ENCODE measurements at regions not wholly inside any gene's neighbourhood (a gene's known extent, or its start where the extent isn't known, plus 50 kb on each side); places are given as distances from the start of the nearest gene placed in this dataset.
"Not testable (repeated sequence)": the region's sequence is repeated elsewhere in the genome, so short reads cannot be mapped to it uniquely, and the experiment has no call there.

DNA sequence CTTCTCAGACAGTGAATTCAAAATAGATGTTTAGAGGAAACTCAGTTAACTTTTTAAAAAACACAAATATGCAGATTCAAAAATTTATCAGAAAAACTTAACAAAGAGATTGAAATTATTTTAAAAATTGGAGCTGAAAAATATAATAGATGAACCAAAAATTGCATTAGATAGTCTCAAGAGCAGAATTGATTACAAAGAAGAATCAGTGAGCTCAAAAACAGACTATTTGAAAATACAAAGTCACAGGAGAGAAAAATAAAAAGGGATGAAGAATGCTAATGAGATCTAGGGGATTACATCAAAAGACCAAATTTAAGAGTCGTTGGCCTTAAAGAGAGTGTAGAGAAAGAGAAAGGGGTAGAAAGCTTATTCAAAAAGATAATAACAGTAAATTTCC, 700.5 kb downstream of the COL12A1 start:
- no peaks in the 10 kb centered on the region for H3K27me3 ChIP-seq (ENCODE audit: low read depth)
- ATAC-seq, result no peak
- TF ChIP-seq, protein P1, sequence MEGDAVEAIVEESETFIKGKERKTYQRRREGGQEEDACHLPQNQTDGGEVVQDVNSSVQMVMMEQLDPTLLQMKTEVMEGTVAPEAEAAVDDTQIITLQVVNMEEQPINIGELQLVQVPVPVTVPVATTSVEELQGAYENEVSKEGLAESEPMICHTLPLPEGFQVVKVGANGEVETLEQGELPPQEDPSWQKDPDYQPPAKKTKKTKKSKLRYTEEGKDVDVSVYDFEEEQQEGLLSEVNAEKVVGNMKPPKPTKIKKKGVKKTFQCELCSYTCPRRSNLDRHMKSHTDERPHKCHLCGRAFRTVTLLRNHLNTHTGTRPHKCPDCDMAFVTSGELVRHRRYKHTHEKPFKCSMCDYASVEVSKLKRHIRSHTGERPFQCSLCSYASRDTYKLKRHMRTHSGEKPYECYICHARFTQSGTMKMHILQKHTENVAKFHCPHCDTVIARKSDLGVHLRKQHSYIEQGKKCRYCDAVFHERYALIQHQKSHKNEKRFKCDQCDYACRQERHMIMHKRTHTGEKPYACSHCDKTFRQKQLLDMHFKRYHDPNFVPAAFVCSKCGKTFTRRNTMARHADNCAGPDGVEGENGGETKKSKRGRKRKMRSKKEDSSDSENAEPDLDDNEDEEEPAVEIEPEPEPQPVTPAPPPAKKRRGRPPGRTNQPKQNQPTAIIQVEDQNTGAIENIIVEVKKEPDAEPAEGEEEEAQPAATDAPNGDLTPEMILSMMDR (IDR thresholded peaks at IDR 0.05), result no peak
- no peaks in the 10 kb centered on the region for H3K4me1 ChIP-seq
- DNase-seq, result no peak
- H3K36me3 ChIP-seq, result no peaks in the 10 kb centered on the region
- no peak overlapping the region for H3K4me3 ChIP-seq
- peaks cover 22% of the 10 kb centered on the region for H3K9me3 ChIP-seq
- intact Hi-C loops (cut with DNase I), result no loop called here
- H3K27ac ChIP-seq, result no peak overlapping the region

DNA sequence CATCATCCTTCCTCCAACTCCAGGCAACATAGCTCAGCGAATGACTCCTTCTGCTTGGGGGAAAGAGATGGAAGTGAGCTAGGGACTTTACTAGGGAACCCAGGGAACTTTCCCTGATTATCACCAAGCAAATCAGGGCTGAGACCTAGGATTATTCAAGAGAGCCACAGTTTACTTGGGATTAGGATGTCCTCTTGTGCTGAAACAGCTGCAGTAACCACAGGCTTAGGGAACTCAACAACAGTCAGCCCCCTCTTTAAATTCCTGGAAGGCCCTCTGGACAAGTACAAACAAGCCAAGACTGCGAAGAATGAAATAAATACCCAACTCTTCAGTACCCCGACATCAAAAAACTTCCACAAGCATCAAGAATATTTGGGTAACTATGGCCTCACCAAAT, 700.9 kb downstream of the COL12A1 start:
- ATAC-seq (no peak), DNase-seq (no peak)
- Histone ChIP-seq H3K9me3 (peaks cover 22% of the 10 kb centered on the region), H3K27ac (no peak overlapping the region), H3K4me1 (no peaks in the 10 kb centered on the region), H3K4me3 (no peak overlapping the region), H3K27me3 (ENCODE audit: low read depth) (no peaks in the 10 kb centered on the region), H3K36me3 (no peaks in the 10 kb centered on the region)
- TF ChIP-seq, protein P1 (IDR thresholded peaks at IDR 0.05), result no peak
- intact Hi-C loops (cut with DNase I), result no loop called here

DNA sequence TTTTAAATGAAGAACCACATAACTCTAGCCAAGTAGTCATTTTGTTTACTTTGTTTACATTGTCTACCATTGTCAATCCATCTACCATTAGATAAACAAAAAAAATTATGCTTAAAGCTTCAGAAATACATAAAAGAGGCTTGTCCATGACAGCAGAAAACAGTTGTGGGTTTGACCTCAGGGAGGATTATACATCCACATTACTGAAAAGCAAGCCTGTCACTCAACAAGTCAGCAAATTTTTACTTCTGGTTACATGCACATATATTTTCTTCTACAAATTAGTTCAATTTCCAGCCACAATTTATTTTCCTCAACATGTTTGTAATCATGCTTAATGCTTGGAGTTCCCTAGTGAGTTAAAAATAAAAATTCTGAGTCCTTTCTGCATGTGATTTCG, 713.3 kb downstream of the COL12A1 start:
- Histone ChIP-seq H3K4me1 (no peaks in the 10 kb centered on the region), H3K9me3 (no peaks in the 10 kb centered on the region), H3K27ac (no peak overlapping the region), H3K4me3 (no peak overlapping the region), H3K36me3 (no peaks in the 10 kb centered on the region), H3K27me3 (ENCODE audit: low read depth) (no peaks in the 10 kb centered on the region)
- TF ChIP-seq, protein P1 (IDR thresholded peaks at IDR 0.05), result no peak
- ATAC-seq (no peak), DNase-seq (no peak)
- intact Hi-C loops (cut with DNase I), result no loop called here

DNA sequence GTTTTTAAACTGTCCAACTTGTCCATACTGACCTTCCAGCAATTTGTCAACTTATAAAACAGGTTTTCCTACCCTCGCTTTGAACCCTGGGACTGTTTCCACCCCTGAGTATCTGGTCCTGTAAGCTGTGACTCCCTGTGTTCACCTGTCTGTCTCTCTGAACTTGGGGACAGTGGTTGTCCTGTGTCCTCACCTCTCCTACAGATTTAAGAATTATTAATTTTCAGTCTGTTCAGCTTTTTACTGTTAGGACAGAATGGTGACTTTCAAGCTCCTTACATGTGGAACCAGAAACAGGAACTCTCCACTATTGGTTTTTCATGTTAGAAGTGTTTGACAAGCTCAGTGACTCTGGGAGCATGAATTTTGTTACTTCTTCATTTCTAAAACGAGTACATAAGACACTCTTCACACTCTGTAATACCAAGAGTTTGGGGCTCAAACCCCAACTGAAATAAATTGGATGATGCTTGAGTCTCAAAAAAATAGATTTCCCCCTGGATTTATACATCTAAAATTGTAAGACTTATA, 713.9 kb downstream of the COL12A1 start:
- Histone ChIP-seq H3K27me3 (ENCODE audit: low read depth) (no peaks in the 10 kb centered on the region), H3K27ac (no peak overlapping the region), H3K4me3 (no peak overlapping the region), H3K9me3 (no peaks in the 10 kb centered on the region), H3K4me1 (no peaks in the 10 kb centered on the region), H3K36me3 (no peaks in the 10 kb centered on the region)
- ATAC-seq, result no peak
- intact Hi-C loops (cut with DNase I), result no loop called here
- no peak for DNase-seq
- TF ChIP-seq, protein P1 (IDR thresholded peaks at IDR 0.05), result no peak

DNA sequence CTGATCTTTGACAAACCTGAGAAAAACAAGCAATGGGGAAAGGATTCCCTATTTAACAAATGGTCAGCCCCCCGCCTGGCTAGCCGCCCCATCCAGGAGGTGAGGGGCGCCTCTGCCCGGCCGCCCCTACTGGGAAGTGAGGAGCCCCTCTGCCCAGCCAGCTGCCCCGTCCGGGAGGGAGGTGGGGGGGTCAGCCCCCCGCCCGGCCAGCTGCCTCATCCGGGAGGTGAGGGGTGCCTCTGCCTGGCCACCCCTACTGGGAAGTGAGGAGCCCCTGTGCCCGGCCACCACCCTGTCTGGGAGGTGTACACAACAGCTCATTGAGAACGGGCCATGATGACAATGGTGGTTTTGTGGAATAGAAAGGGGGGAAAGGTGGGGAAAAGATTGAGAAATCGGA, 717.1 kb downstream of the COL12A1 start:
- intact Hi-C loops (cut with DNase I), result not testable (repeated sequence)

DNA sequence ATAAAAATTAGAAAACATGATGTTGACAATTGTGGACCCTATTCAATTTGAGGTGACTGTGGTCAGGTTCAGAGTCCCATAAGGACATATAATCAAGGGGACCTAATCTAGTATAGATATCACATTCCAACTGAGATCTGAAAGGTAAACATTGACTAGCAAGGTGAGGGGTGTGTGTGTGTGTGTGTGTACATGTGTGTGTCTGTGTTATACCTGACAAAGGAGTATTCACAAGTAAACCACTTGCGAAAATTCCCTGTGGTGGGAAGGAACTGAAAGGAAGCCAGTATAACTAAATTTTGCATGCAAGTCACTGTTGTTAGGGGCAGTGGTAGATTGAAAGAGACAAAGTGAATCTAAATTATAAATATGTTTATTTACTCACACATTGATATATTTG, 723.7 kb downstream of the COL12A1 start:
- Histone ChIP-seq H3K36me3 (no peaks in the 10 kb centered on the region), H3K27me3 (ENCODE audit: low read depth) (no peaks in the 10 kb centered on the region), H3K27ac (no peak overlapping the region), H3K9me3 (no peaks in the 10 kb centered on the region), H3K4me1 (no peaks in the 10 kb centered on the region), H3K4me3 (no peak overlapping the region)
- no peak for DNase-seq
- TF ChIP-seq, protein P1 (IDR thresholded peaks at IDR 0.05), result no peak
- no peak for ATAC-seq
- intact Hi-C loops (cut with DNase I), result no loop called here

More for the DNA sequence above, 717.1 kb downstream of the COL12A1 start:
- H3K36me3 ChIP-seq; H3K4me3 ChIP-seq; H3K9me3 ChIP-seq; H3K27me3 ChIP-seq (ENCODE audit: low read depth); H3K27ac ChIP-seq; H3K4me1 ChIP-seq; ATAC-seq; DNase-seq: not testable (repeated sequence)
